GM12878 (cell line): ENCODE measurements at regions not wholly inside any gene's neighbourhood (a gene's known extent, or its start where the extent isn't known, plus 50 kb on each side); places are given as distances from the start of the nearest gene placed in this dataset.

Experiments
- ATAC-seq: fragments of 200-7000 bp; cut with Tn5 transposase; 3 replicates; pipeline ENCODE4 v1.9.1; 2020; ENCODE audit warnings: mild to moderate bottlenecking, moderate library complexity
- BruUV-seq: library from RNA; stranded (reverse); fragments of 400-500 nt; replicated peaks from 2 replicates; lab custom pipeline; 2021; lab: Mats Ljungman, UMichigan
- CTCF ChIA-PET: fragments of 300-600 bp; sonication (Branson Sonifier 250); formaldehyde crosslinking; extraction: SDS; loops from one replicate; lab custom pipeline; 2021; ENCODE audit warnings: inconsistent platforms; lab: Yijun Ruan, JAX
- POLR2A ChIA-PET: fragments of 350-600 bp; formaldehyde crosslinking; extraction: SDS; loops from one replicate; lab custom pipeline; 2021; ENCODE audit warnings: inconsistent platforms; lab: Charles Lee
- RAD21 ChIA-PET: fragments of 300-600 bp; sonication (Branson Sonifier 250); formaldehyde crosslinking; loops from one replicate; lab custom pipeline; 2023; ENCODE audit warnings: antibody characterized with exemption; ENCODE audit not compliant: unreplicated experiment; lab: Charles Lee
- SMC1A ChIA-PET: fragments of 300-600 bp; sonication (Branson Sonifier 250); formaldehyde crosslinking; loops from one replicate; lab custom pipeline; 2023; ENCODE audit not compliant: unreplicated experiment, uncharacterized antibody; lab: Charles Lee
- DNase-seq: peaks from one replicate; pipeline ENCODE4 v3.0.0-alpha.2; 2011; ENCODE audit warnings: low read depth, low spot score
- FAIRE-seq: peaks from 3 replicates; lab custom pipeline; 2011; peaks lifted over from hg19 to GRCh38; lab: Jason Lieb, UNC
- H2AFZ ChIP-seq: 2 replicates; pipeline ENCODE4 v1.6.0; 2011; ENCODE audit warnings: low read depth, low read length, control low read depth; ENCODE audit not compliant: control insufficient read depth
- H3K27ac ChIP-seq: 2 replicates; pipeline ENCODE4 v1.5.1; 2011; ENCODE audit warnings: control low read depth; ENCODE audit not compliant: control insufficient read depth, insufficient read depth
- H3K27me3 ChIP-seq, 2 experiments: replicated peaks in 1 of 2; 2 replicates each; pipeline versions ENCODE4 v1.6.0 to v1.6.1; 2011; ENCODE audit warnings: low read length in 1 of 2; ENCODE audit not compliant: control insufficient read depth in 2 of 2, insufficient read depth in 2 of 2
- H3K36me3 ChIP-seq, 2 experiments: 2 replicates each; pipeline ENCODE4 v1.5.1; 2011; ENCODE audit warnings: low read length in 1 of 2; ENCODE audit not compliant: control insufficient read depth in 2 of 2, insufficient read depth in 2 of 2
- H3K4me1 ChIP-seq: 2 replicates; pipeline ENCODE4 v1.6.1; 2011; ENCODE audit warnings: mild to moderate bottlenecking, low read length, moderate library complexity, mixed read lengths; ENCODE audit not compliant: control insufficient read depth, insufficient read depth
- H3K4me2 ChIP-seq: 2 replicates; pipeline ENCODE4 v1.6.0; 2011; ENCODE audit warnings: control low read depth; ENCODE audit not compliant: control insufficient read depth, insufficient read depth
- H3K4me3 ChIP-seq: fragments of 200-600 bp; sonication (generic); 2 replicates; pipeline ENCODE4 v1.5.1; 2016
- H3K79me2 ChIP-seq: 2 replicates; pipeline ENCODE4 v1.6.0; 2011; ENCODE audit warnings: low read length; ENCODE audit not compliant: control insufficient read depth, insufficient read depth
- H3K9ac ChIP-seq: 2 replicates; pipeline ENCODE4 v1.8.0; 2011; ENCODE audit warnings: low read length, control low read depth, mixed read lengths; ENCODE audit not compliant: control insufficient read depth, insufficient read depth
- H3K9me3 ChIP-seq: replicated peaks from 3 replicates; pipeline ENCODE4 v1.5.1; 2011; ENCODE audit warnings: mild to moderate bottlenecking, low read length; ENCODE audit not compliant: control insufficient read depth, insufficient read depth
- H4K20me1 ChIP-seq: 2 replicates; pipeline ENCODE4 v1.6.0; 2011; ENCODE audit not compliant: control insufficient read depth, insufficient read depth
- CBX3 ChIP-seq: fragments of 200-600 bp; sonication (generic); IDR thresholded peaks from 2 replicates; pipeline ENCODE4 v1.6.1; 2016; ENCODE audit warnings: low read depth, borderline replicate concordance
- EZH2 ChIP-seq: IDR thresholded peaks from 2 replicates; pipeline ENCODE4 v1.6.1; 2012; ENCODE audit warnings: low read depth, mild to moderate bottlenecking, control low read depth, inconsistent platforms, low read length, borderline replicate concordance; ENCODE audit not compliant: control insufficient read depth
- GATAD2B ChIP-seq: fragments of 450-650 bp; conservative IDR thresholded peaks from 2 replicates; pipeline ENCODE4 v1.6.1; 2017; ENCODE audit warnings: low read depth, mild to moderate bottlenecking, moderate library complexity
- HDAC6 ChIP-seq: fragments of 200-600 bp; sonication (generic); IDR thresholded peaks from one replicate; pipeline ENCODE4 v1.8.0; 2017; ENCODE audit warnings: antibody characterized with exemption; ENCODE audit not compliant: unreplicated experiment
- MXI1 ChIP-seq: fragments of 150-350 bp; IDR thresholded peaks from 2 replicates; pipeline ENCODE4 v1.6.1; 2011; ENCODE audit warnings: low read depth, mild to moderate bottlenecking, inconsistent platforms, low read length, improper control_type of control experiment
- NFYB ChIP-seq: IDR thresholded peaks from 2 replicates; pipeline ENCODE4 v1.6.1; 2011; ENCODE audit warnings: low read depth, mild to moderate bottlenecking, low read length, improper control_type of control experiment, moderate library complexity; ENCODE audit not compliant: insufficient read depth
- PML ChIP-seq: IDR thresholded peaks from 2 replicates; pipeline ENCODE4 v1.6.1; 2012; ENCODE audit warnings: low read length, inconsistent platforms
- POLR2A ChIP-seq: IDR thresholded peaks from 2 replicates; pipeline ENCODE4 v1.6.1; 2011; ENCODE audit warnings: low read depth, mild to moderate bottlenecking, low read length
- POLR2AphosphoS2 ChIP-seq: IDR thresholded peaks from 2 replicates; pipeline ENCODE4 v1.6.1; 2011; ENCODE audit warnings: low read depth, mild to moderate bottlenecking, low read length, improper control_type of control experiment, moderate library complexity
- WGBS: methylation state at CpG from one replicate; pipeline ENCODE4 v1.1.6; 2016; ENCODE audit warnings: low lambda C conversion rate; ENCODE audit not compliant: insufficient replicate concordance, insufficient coverage; ENCODE audit errors: missing lambda C conversion rate; 5-methylcytosine and 5-hydroxymethylcytosine counted together
- in situ Hi-C: fragments of 300-500 bp; cut with MboI; formaldehyde crosslinking; loops from 9 replicates; pipeline ENCODE4 v1.14.3; 2018; ENCODE audit warnings: mixed read lengths
- intact Hi-C: fragments of 100-400 bp; cut with micrococcal nuclease; formaldehyde crosslinking; loops from one replicate; pipeline ENCODE4 v1.14.2; 2022; ENCODE audit not compliant: unreplicated experiment
- TF ChIP-seq, protein P1 (sequence below), 3 experiments: IDR thresholded peaks in 2 of 3; conservative IDR thresholded peaks in 1 of 3; 2 replicates each; pipeline ENCODE4 v1.5.1; 2011; ENCODE audit warnings: low read depth in 3 of 3, low read length in 3 of 3, mild to moderate bottlenecking in 3 of 3, control low read depth in 2 of 3, moderate library complexity in 2 of 3, inconsistent platforms in 1 of 3, mixed read lengths in 1 of 3; ENCODE audit not compliant: control insufficient read depth in 2 of 3, insufficient read depth in 1 of 3; ENCODE audit errors: extremely low read depth in 1 of 3
- TF ChIP-seq, protein P2 (sequence below): IDR thresholded peaks from 2 replicates; pipeline ENCODE4 v1.6.1; 2011; ENCODE audit warnings: borderline replicate concordance, low read depth, mild to moderate bottlenecking, moderate library complexity, mixed read lengths, low read length; ENCODE audit not compliant: insufficient read depth; ENCODE audit errors: extremely low read length

DNA sequence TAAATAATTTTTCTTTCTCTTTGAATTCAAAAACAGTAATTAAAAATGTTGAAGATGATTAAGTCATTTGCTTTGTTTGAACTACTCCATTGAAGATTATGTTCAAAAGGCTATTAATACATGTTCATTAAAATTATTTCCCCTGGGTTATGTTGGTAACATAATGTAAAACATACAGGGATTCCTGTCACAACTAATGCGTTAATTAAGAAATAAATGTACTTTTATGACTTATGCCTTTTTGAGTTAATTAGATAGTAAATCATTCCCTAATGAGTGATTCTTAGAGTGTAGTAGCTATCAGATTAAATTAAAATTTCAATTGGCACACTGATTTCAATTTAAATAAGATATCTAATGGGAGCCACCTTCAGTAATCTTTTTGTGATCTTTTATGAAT lies 549.1 kb downstream of the ANKRD50 start:
- Histone ChIP-seq H3K9me3 (no peaks in the 10 kb centered on the region), H3K79me2 (no peaks in the 10 kb centered on the region), H2AFZ (no peak overlapping the region), H4K20me1 (no peaks in the 10 kb centered on the region), H3K27ac (no peak overlapping the region), H3K27me3 (no peaks in the 10 kb centered on the region), H3K4me3 (no peak overlapping the region), H3K4me2 (no peak overlapping the region), H3K36me3 (no peaks in the 10 kb centered on the region), H3K4me1 (no peaks in the 10 kb centered on the region), H3K9ac (no peak overlapping the region)
- DNase-seq (no peak), ATAC-seq (no peak), FAIRE-seq (no peak)
- ChIA-PET RAD21 (no interaction called here), SMC1A (interaction anchor here (1.0 kb wide), 1 partner anchor 11 kb away, joined by 3 read pairs; no protein-coding TSS in a partner anchor), POLR2A (no interaction called here), CTCF (no interaction called here)
- intact Hi-C loops = no loop called here
- BruUV-seq = no TSS peak
- WGBS = 95% methylated on average over 1 of the region's 1 CpG
- in situ Hi-C loops = no loop called here
- TF ChIP-seq NFYB (no peak), CBX3 (no peak), MXI1 (no peak), EZH2 (no peak), HDAC6 (no peak), GATAD2B (no peak), PML (no peak), POLR2A (no peak), POLR2AphosphoS2 (no peak)
- TF ChIP-seq, protein P1, sequence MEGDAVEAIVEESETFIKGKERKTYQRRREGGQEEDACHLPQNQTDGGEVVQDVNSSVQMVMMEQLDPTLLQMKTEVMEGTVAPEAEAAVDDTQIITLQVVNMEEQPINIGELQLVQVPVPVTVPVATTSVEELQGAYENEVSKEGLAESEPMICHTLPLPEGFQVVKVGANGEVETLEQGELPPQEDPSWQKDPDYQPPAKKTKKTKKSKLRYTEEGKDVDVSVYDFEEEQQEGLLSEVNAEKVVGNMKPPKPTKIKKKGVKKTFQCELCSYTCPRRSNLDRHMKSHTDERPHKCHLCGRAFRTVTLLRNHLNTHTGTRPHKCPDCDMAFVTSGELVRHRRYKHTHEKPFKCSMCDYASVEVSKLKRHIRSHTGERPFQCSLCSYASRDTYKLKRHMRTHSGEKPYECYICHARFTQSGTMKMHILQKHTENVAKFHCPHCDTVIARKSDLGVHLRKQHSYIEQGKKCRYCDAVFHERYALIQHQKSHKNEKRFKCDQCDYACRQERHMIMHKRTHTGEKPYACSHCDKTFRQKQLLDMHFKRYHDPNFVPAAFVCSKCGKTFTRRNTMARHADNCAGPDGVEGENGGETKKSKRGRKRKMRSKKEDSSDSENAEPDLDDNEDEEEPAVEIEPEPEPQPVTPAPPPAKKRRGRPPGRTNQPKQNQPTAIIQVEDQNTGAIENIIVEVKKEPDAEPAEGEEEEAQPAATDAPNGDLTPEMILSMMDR (IDR thresholded peaks at IDR 0.05 in 2 of 3, conservative IDR thresholded peaks at IDR 0.05 in 1 of 3; ENCODE audit: control insufficient read depth in 2 of 3, extremely low read depth in 1 of 3, insufficient read depth in 1 of 3, low read depth in 3 of 3, low read length in 3 of 3) = no peak
- TF ChIP-seq, protein P2, sequence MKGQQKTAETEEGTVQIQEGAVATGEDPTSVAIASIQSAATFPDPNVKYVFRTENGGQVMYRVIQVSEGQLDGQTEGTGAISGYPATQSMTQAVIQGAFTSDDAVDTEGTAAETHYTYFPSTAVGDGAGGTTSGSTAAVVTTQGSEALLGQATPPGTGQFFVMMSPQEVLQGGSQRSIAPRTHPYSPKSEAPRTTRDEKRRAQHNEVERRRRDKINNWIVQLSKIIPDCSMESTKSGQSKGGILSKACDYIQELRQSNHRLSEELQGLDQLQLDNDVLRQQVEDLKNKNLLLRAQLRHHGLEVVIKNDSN = no peak
